ENCODE measurements at regions not wholly inside any gene's neighbourhood (a gene's known extent, or its start where the extent isn't known, plus 50 kb on each side); places are given as distances from the start of the nearest gene placed in this dataset.

DNA sequence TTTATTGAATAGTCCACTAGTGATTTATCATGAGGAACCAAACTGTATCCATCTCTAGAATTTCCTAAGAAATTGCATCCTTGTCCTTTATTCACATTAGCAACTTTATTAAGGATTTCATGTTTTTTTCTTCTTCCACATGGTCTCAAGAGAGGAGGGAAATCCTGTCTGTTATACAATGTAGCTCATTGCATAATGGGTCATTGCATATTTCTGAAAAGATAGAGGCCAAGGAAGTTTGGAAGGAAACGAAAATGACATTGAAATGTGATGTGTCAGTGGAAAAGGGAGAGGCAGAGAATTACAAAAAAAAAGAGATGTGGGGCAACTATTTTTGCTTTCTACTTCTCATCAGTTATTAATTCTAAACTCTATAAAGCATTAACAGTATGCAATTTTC is 353.1 kb downstream of the METTL15 start:
- Histone ChIP-seq H3K4me3 (no peak overlapping the region), H3K4me1 (no peaks in the 10 kb centered on the region), H3K9me3 (no peaks in the 10 kb centered on the region), H3K27me3 (no peaks in the 10 kb centered on the region), H3K27ac (no peak overlapping the region), H3K36me3 (ENCODE audit: low read depth, missing control alignments) (no peaks in the 10 kb centered on the region)
- no peak for TF ChIP-seq POLR2A (IDR thresholded peaks at IDR 0.05)
- TF ChIP-seq, protein P1, sequence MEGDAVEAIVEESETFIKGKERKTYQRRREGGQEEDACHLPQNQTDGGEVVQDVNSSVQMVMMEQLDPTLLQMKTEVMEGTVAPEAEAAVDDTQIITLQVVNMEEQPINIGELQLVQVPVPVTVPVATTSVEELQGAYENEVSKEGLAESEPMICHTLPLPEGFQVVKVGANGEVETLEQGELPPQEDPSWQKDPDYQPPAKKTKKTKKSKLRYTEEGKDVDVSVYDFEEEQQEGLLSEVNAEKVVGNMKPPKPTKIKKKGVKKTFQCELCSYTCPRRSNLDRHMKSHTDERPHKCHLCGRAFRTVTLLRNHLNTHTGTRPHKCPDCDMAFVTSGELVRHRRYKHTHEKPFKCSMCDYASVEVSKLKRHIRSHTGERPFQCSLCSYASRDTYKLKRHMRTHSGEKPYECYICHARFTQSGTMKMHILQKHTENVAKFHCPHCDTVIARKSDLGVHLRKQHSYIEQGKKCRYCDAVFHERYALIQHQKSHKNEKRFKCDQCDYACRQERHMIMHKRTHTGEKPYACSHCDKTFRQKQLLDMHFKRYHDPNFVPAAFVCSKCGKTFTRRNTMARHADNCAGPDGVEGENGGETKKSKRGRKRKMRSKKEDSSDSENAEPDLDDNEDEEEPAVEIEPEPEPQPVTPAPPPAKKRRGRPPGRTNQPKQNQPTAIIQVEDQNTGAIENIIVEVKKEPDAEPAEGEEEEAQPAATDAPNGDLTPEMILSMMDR (IDR thresholded peaks at IDR 0.05), result no peak
- 49 to 68% methylated on average over 1 of the region's 1 CpG for WGBS, 2 donors
- no peak for DNase-seq
- intact Hi-C loops (cut with DNase I; ENCODE audit: low total_unique reads), result no loop called here

DNA sequence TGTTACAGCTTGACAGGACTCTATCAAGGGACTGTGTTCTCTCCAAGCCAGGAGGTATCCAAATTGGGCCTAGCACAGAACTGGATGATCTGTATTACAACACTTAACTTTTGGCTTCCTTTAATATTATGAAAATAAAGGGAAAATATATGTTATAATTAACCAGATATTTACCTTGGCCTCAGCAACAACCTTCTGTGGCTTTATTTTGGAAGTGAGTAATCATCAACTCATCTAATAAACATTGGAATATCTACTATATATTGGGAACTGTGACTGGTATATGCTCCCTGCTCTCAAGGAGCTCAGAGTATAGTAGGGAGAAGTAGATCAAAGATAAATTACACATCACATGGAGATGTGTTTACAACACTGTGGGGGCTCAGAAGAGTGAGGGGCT is 352.2 kb downstream of the METTL15 start:
- H3K27ac ChIP-seq, result no peak overlapping the region
- intact Hi-C loops (cut with DNase I; ENCODE audit: low total_unique reads), result no loop called here
- no peak for TF ChIP-seq POLR2A (IDR thresholded peaks at IDR 0.05)
- TF ChIP-seq, protein P1 (IDR thresholded peaks at IDR 0.05), result no peak
- no peaks in the 10 kb centered on the region for H3K9me3 ChIP-seq
- H3K4me3 ChIP-seq, result no peak overlapping the region
- DNase-seq, result no peak
- H3K36me3 ChIP-seq (ENCODE audit: low read depth, missing control alignments), result no peaks in the 10 kb centered on the region
- H3K4me1 ChIP-seq, result no peaks in the 10 kb centered on the region
- no peaks in the 10 kb centered on the region for H3K27me3 ChIP-seq

DNA sequence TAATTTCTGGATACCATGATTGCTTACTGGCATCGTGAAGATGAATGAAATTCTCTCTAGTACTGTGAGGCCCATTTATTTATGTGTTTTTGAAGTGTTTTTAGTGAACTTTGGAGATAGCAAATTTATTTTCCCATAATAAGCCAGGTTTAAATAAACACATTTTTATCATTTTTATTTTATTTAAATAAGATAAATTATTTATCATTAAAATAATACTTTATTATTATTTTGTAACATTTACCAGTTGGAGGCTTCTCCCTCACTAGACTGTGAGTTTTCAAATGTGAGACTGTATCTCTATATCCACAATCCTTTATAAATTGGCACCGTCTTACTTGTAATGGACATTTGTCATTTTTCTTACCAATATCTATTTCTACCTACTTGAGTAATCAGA is 351.7 kb downstream of the METTL15 start:
- 89 to 90% methylated on average over 2 of the region's 2 CpGs for WGBS, 2 donors
- H3K36me3 ChIP-seq (ENCODE audit: low read depth, missing control alignments), result no peaks in the 10 kb centered on the region
- no peaks in the 10 kb centered on the region for H3K27me3 ChIP-seq
- H3K27ac ChIP-seq, result no peak overlapping the region
- no peak for TF ChIP-seq POLR2A (IDR thresholded peaks at IDR 0.05)
- TF ChIP-seq, protein P1 (IDR thresholded peaks at IDR 0.05), result no peak
- H3K4me1 ChIP-seq, result no peaks in the 10 kb centered on the region
- no peak for DNase-seq
- H3K4me3 ChIP-seq, result no peak overlapping the region
- H3K9me3 ChIP-seq, result no peaks in the 10 kb centered on the region
- intact Hi-C loops (cut with DNase I; ENCODE audit: low total_unique reads), result no loop called here

DNA sequence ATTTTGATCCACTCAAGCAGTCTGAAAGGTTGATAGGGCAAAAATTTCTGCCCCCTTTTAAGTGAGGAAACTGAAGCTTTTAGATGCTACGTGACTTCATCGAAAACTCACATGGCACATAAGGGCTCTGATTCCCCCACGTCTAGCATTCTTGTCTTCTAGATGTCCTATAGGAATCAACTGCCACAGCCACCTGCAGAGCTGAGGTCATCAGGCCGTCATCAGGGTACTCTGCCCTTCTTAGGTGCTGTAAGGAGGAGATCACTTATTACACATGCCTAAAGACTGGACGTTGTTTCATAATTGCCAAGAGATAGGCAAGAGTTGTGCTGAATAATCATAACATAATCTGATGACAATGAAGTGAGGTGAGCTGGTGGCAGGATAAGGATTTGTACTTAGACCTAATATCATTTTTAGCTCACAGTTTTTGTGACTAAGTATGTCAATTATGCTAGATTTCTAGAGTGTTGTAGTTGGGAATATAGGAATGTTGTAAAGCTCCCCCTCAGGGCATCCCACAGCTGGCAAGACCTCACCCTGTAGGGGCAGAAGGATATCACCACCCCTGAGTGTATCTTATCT is 349.4 kb downstream of the METTL15 start:
- no peak for DNase-seq
- Histone ChIP-seq H3K27ac (no peak overlapping the region), H3K9me3 (no peaks in the 10 kb centered on the region), H3K4me1 (no peaks in the 10 kb centered on the region), H3K4me3 (no peak overlapping the region), H3K27me3 (no peaks in the 10 kb centered on the region), H3K36me3 (ENCODE audit: low read depth, missing control alignments) (no peaks in the 10 kb centered on the region)
- TF ChIP-seq, protein P1 (IDR thresholded peaks at IDR 0.05), result no peak
- no peak for TF ChIP-seq POLR2A (IDR thresholded peaks at IDR 0.05)
- WGBS, 2 donors, result 79 to 90% methylated on average over 5 of the region's 5 CpGs
- intact Hi-C loops (cut with DNase I; ENCODE audit: low total_unique reads), result no loop called here

DNA sequence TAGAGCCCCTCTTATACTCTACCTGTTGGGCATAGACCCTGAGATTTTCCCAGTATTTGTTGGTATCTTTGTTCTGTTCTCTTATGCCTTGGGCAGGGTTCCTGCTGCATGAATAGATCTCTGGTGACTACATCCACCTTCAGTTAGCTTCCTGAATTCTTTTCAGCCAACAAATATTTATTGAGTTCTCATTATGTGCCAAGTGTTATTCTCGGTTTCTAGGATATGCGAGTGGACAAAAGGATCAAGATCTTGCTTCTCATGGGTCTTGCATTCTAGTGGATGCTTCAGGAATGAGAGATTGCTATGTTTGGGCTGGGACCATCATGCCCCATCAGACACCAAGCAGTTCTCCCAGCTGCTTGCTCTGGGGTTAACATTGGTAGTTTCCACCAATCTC is 340.0 kb downstream of the METTL15 start:
- intact Hi-C loops (cut with DNase I; ENCODE audit: low total_unique reads), result no loop called here
- H3K36me3 ChIP-seq (ENCODE audit: low read depth, missing control alignments), result no peaks in the 10 kb centered on the region
- WGBS, 2 donors, result 77 to 97% methylated on average over 2 of the region's 2 CpGs
- TF ChIP-seq, protein P1 (IDR thresholded peaks at IDR 0.05), result no peak
- TF ChIP-seq POLR2A (IDR thresholded peaks at IDR 0.05), result no peak
- H3K27ac ChIP-seq, result no peak overlapping the region
- no peaks in the 10 kb centered on the region for H3K9me3 ChIP-seq
- no peak overlapping the region for H3K4me3 ChIP-seq
- H3K4me1 ChIP-seq, result no peaks in the 10 kb centered on the region
- H3K27me3 ChIP-seq, result no peaks in the 10 kb centered on the region
- DNase-seq, result no peak
